H9 (cell line): ENCODE measurements at regions not wholly inside any gene's neighbourhood (a gene's known extent, or its start where the extent isn't known, plus 50 kb on each side); places are given as distances from the start of the nearest gene placed in this dataset.

Experiments used
- DNase-seq: peaks from one replicate; pipeline ENCODE4 v3.0.0-alpha.2; 2017
- H2AFZ ChIP-seq: one replicate; pipeline ENCODE4 v1.6.1; 2013; ENCODE audit warnings: mild to moderate bottlenecking, low read length, control low read depth, moderate library complexity
- H2AK5ac ChIP-seq: 2 replicates; pipeline ENCODE4 v1.6.1; 2013; ENCODE audit warnings: low read length, control low read depth, mixed read lengths; ENCODE audit not compliant: insufficient read length
- H2BK120ac ChIP-seq: one replicate; pipeline ENCODE4 v1.6.1; 2013; ENCODE audit warnings: low read depth, mild to moderate bottlenecking, low read length, control low read depth, inconsistent platforms; ENCODE audit not compliant: poor library complexity, severe bottlenecking
- H2BK12ac ChIP-seq: 2 replicates; pipeline ENCODE4 v1.6.1; 2013; ENCODE audit warnings: low read length, control low read depth, mixed read lengths, low read depth; ENCODE audit not compliant: insufficient read length
- H2BK15ac ChIP-seq: 2 replicates; pipeline ENCODE4 v1.6.1; 2013; ENCODE audit warnings: low read depth, low read length, control low read depth
- H2BK20ac ChIP-seq: one replicate; pipeline ENCODE4 v1.6.1; 2013; ENCODE audit warnings: low read depth, mild to moderate bottlenecking, low read length, control low read depth, inconsistent platforms; ENCODE audit not compliant: poor library complexity, severe bottlenecking
- H2BK5ac ChIP-seq: 2 replicates; pipeline ENCODE4 v1.6.1; 2013; ENCODE audit warnings: low read length, control low read depth, mixed read lengths; ENCODE audit not compliant: insufficient read length
- H3K14ac ChIP-seq: 2 replicates; pipeline ENCODE4 v1.6.1; 2013; ENCODE audit warnings: low read length, control low read depth; ENCODE audit not compliant: insufficient read depth
- H3K18ac ChIP-seq: 2 replicates; pipeline ENCODE4 v1.6.1; 2013; ENCODE audit warnings: low read depth, mild to moderate bottlenecking, mixed read lengths, low read length, control low read depth; ENCODE audit not compliant: insufficient read length
- H3K23ac ChIP-seq: 2 replicates; pipeline ENCODE4 v1.6.1; 2013; ENCODE audit warnings: low read length, control low read depth, mixed read lengths, low read depth; ENCODE audit not compliant: insufficient read length
- H3K23me2 ChIP-seq: 2 replicates; pipeline ENCODE4 v1.6.1; 2013; ENCODE audit warnings: low read depth, mild to moderate bottlenecking, mixed read lengths, low read length, control low read depth; ENCODE audit not compliant: insufficient read length, poor library complexity, severe bottlenecking
- H3K27ac ChIP-seq: 2 replicates; pipeline ENCODE4 v1.5.1; 2013; ENCODE audit warnings: low read length, control low read depth, mixed read lengths, low read depth; ENCODE audit not compliant: insufficient read length
- H3K27me3 ChIP-seq: 2 replicates; pipeline ENCODE4 v1.6.1; 2013; ENCODE audit warnings: low read length, control low read depth, inconsistent platforms; ENCODE audit not compliant: insufficient read depth
- H3K4ac ChIP-seq: 2 replicates; pipeline ENCODE4 v1.6.1; 2013; ENCODE audit warnings: low read depth, mild to moderate bottlenecking, control low read depth, inconsistent platforms, low read length, moderate library complexity
- H3K4me1 ChIP-seq: 2 replicates; pipeline ENCODE4 v1.6.1; 2013; ENCODE audit warnings: low read length, control low read depth, inconsistent platforms; ENCODE audit not compliant: insufficient read depth
- H3K4me2 ChIP-seq: 2 replicates; pipeline ENCODE4 v1.6.1; 2013; ENCODE audit warnings: low read length, control low read depth, mixed read lengths; ENCODE audit not compliant: insufficient read length, insufficient read depth
- H3K56ac ChIP-seq: 2 replicates; pipeline ENCODE4 v1.6.1; 2013; ENCODE audit warnings: low read depth, mild to moderate bottlenecking, mixed read lengths, low read length, control low read depth; ENCODE audit not compliant: insufficient read length
- H3K79me1 ChIP-seq: 2 replicates; pipeline ENCODE4 v1.6.1; 2013; ENCODE audit warnings: low read depth, mild to moderate bottlenecking, moderate library complexity, low read length, control low read depth, inconsistent platforms; ENCODE audit not compliant: insufficient read depth, poor library complexity, severe bottlenecking
- H3K79me2 ChIP-seq: 2 replicates; pipeline ENCODE4 v1.6.1; 2013; ENCODE audit warnings: low read length, control low read depth, inconsistent platforms; ENCODE audit not compliant: insufficient read depth
- H3K9ac ChIP-seq: 2 replicates; pipeline ENCODE4 v1.6.1; 2013; ENCODE audit warnings: low read length, control low read depth, mixed read lengths; ENCODE audit not compliant: insufficient read length; ENCODE audit errors: extremely low read depth
- H3K9me3 ChIP-seq: one replicate; pipeline ENCODE4 v1.6.1; 2013; ENCODE audit warnings: low read depth, low read length, inconsistent platforms; ENCODE audit not compliant: control insufficient read depth
- H3T11ph ChIP-seq: one replicate; pipeline ENCODE4 v1.6.1; 2013; ENCODE audit warnings: mild to moderate bottlenecking, low read length, control low read depth, inconsistent platforms
- H4K20me1 ChIP-seq: one replicate; pipeline ENCODE4 v1.6.1; 2013; ENCODE audit not compliant: control insufficient read depth, insufficient read length, insufficient read depth
- H4K5ac ChIP-seq: 2 replicates; pipeline ENCODE4 v1.6.1; 2013; ENCODE audit warnings: low read depth, mild to moderate bottlenecking, mixed read lengths, low read length, control low read depth; ENCODE audit not compliant: insufficient read length
- H4K8ac ChIP-seq: replicated peaks from 2 replicates; pipeline ENCODE4 v1.6.1; 2013; ENCODE audit warnings: low read length, control low read depth, mixed read lengths, low read depth; ENCODE audit not compliant: insufficient read length
- H4K91ac ChIP-seq: 2 replicates; pipeline ENCODE4 v1.6.1; 2013; ENCODE audit warnings: low read depth, mild to moderate bottlenecking, moderate library complexity, mixed read lengths, low read length, control low read depth; ENCODE audit not compliant: insufficient read length
- H3K27ac Mint-ChIP-seq, 3 experiments: 2 replicates in 2 of 3; 3 replicates in 1 of 3; pipeline ENCODE4 v1.8.0; 2020 to 2021; ENCODE audit warnings: mixed read lengths in 3 of 3, mild to moderate bottlenecking in 1 of 3, moderate library complexity in 1 of 3
- H3K27me3 Mint-ChIP-seq: 2 replicates; pipeline ENCODE4 v1.8.0; 2021; ENCODE audit warnings: low read depth, mild to moderate bottlenecking, moderate library complexity, mixed read lengths
- H3K36me3 Mint-ChIP-seq, 3 experiments: 2 replicates in 2 of 3; 3 replicates in 1 of 3; pipeline ENCODE4 v1.8.0; 2020 to 2021; ENCODE audit warnings: low read depth in 3 of 3, mixed read lengths in 3 of 3; ENCODE audit not compliant: insufficient read depth in 1 of 3
- H3K4me1 Mint-ChIP-seq, 2 experiments: 2 replicates each; pipeline ENCODE4 v1.8.0; 2020; ENCODE audit warnings: mixed read lengths in 2 of 2
- H3K4me3 Mint-ChIP-seq, 2 experiments: 2 replicates in 1 of 2; 3 replicates in 1 of 2; pipeline ENCODE4 v1.8.0; 2020 to 2021; ENCODE audit warnings: mild to moderate bottlenecking in 2 of 2, mixed read lengths in 2 of 2, moderate library complexity in 1 of 2
- H3K9me3 Mint-ChIP-seq, 2 experiments: 2 replicates in 1 of 2; 3 replicates in 1 of 2; pipeline ENCODE4 v1.8.0; 2020; ENCODE audit warnings: mild to moderate bottlenecking in 2 of 2, mixed read lengths in 2 of 2, moderate library complexity in 1 of 2
- WGBS: extraction: QIAGEN DNeasy Blood & Tissue Kit; methylation state at CpG from one replicate; pipeline ENCODE4 v1.1.7; 2013; ENCODE audit warnings: missing lambda C conversion rate, low lambda C conversion rate, mixed read lengths; ENCODE audit not compliant: insufficient read length; ENCODE audit errors: extremely low coverage; 5-methylcytosine and 5-hydroxymethylcytosine counted together
- TF ChIP-seq, protein P1 (sequence below): fragments of 200-600 bp; sonication (generic); conservative IDR thresholded peaks from 3 replicates; pipeline ENCODE4 v1.8.0; 2021; ENCODE audit warnings: antibody characterized with exemption, mild to moderate bottlenecking

DNA sequence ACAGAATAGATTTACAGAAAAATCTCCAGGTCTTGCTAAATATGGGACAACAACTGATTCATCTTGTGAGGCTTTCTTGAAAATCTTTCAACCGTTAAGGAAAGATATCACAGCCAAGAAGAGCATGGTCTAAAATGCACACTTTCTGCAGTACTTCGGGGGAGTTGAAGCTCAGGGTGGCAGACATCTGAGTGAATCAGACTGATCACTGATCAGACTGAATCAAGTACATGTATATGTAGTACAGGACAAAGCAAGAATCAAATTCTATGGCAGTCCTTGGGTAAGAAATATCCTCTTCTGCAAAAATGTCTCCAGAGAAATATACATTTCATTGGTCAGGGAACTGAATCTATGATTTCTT, 212.4 kb upstream of the SPAG17 start:
- Histone ChIP-seq H3K9ac (no peak overlapping the region), H3K23ac (no peak overlapping the region), H2BK120ac (no peak overlapping the region), H2AFZ (no peak overlapping the region), H3K56ac (no peak overlapping the region), H4K91ac (no peak overlapping the region), H3K27me3 (no peaks in the 10 kb centered on the region), H3T11ph (no peak overlapping the region), H3K4ac (no peak overlapping the region), H3K14ac (no peak overlapping the region), H3K4me2 (no peak overlapping the region), H4K8ac (no peak overlapping the region), H4K20me1 (no peaks in the 10 kb centered on the region), H2BK20ac (no peak overlapping the region), H3K18ac (no peak overlapping the region), H3K27ac (no peak overlapping the region), H2BK15ac (no peak overlapping the region), H2AK5ac (no peak overlapping the region), H2BK5ac (no peak overlapping the region), H4K5ac (no peak overlapping the region), H3K79me1 (no peaks in the 10 kb centered on the region), H2BK12ac (no peak overlapping the region), H3K4me1 (no peaks in the 10 kb centered on the region), H3K23me2 (no peaks in the 10 kb centered on the region), H3K79me2 (no peaks in the 10 kb centered on the region), H3K9me3 (no peaks in the 10 kb centered on the region)
- H3K27me3 Mint-ChIP-seq, result no peaks in the 10 kb centered on the region
- no peak for DNase-seq
- no peak overlapping the region for H3K4me3 Mint-ChIP-seq
- WGBS, result no CpG with 5 or more reads among the region's 2 CpGs
- H3K27ac Mint-ChIP-seq, result no peak overlapping the region
- no peaks in the 10 kb centered on the region for H3K36me3 Mint-ChIP-seq
- TF ChIP-seq, protein P1, sequence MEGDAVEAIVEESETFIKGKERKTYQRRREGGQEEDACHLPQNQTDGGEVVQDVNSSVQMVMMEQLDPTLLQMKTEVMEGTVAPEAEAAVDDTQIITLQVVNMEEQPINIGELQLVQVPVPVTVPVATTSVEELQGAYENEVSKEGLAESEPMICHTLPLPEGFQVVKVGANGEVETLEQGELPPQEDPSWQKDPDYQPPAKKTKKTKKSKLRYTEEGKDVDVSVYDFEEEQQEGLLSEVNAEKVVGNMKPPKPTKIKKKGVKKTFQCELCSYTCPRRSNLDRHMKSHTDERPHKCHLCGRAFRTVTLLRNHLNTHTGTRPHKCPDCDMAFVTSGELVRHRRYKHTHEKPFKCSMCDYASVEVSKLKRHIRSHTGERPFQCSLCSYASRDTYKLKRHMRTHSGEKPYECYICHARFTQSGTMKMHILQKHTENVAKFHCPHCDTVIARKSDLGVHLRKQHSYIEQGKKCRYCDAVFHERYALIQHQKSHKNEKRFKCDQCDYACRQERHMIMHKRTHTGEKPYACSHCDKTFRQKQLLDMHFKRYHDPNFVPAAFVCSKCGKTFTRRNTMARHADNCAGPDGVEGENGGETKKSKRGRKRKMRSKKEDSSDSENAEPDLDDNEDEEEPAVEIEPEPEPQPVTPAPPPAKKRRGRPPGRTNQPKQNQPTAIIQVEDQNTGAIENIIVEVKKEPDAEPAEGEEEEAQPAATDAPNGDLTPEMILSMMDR, result no peak
- no peaks in the 10 kb centered on the region for H3K9me3 Mint-ChIP-seq
- no peaks in the 10 kb centered on the region for H3K4me1 Mint-ChIP-seq
